MM.1S (cell line): ENCODE measurements at regions not wholly inside any gene's neighbourhood (a gene's known extent, or its start where the extent isn't known, plus 50 kb on each side); places are given as distances from the start of the nearest gene placed in this dataset.
"Not testable (repeated sequence)": the region's sequence is repeated elsewhere in the genome, so short reads cannot be mapped to it uniquely, and the experiment has no call there.

ENCODE experiments used
- DNase-seq: peaks from one replicate; pipeline ENCODE4 v3.0.0-alpha.2; 2015
- H2AFZ ChIP-seq: fragments of 300-600 bp; sonication (generic); 2 replicates; pipeline ENCODE4 v1.6.0; 2016; ENCODE audit warnings: antibody characterized with exemption, low read length
- H3F3A ChIP-seq: fragments of 300-600 bp; sonication (generic); 2 replicates; pipeline ENCODE4 v1.6.1; 2016; ENCODE audit warnings: mild to moderate bottlenecking, antibody characterized with exemption, low read length, moderate library complexity, mixed read lengths; ENCODE audit not compliant: insufficient read depth
- H3K27ac ChIP-seq: fragments of 300-600 bp; sonication (generic); 2 replicates; pipeline ENCODE4 v1.5.1; 2016; ENCODE audit warnings: mild to moderate bottlenecking, low read length
- H3K27me3 ChIP-seq: fragments of 300-600 bp; sonication (generic); replicated peaks from 2 replicates; pipeline ENCODE4 v1.6.0; 2016; ENCODE audit warnings: low read length; ENCODE audit not compliant: insufficient read depth
- H3K36me3 ChIP-seq: fragments of 300-600 bp; sonication (generic); replicated peaks from 2 replicates; pipeline ENCODE4 v1.6.1; 2016; ENCODE audit warnings: mild to moderate bottlenecking, low read length, mixed read lengths; ENCODE audit not compliant: insufficient read depth
- H3K4me1 ChIP-seq: fragments of 300-600 bp; sonication (generic); 2 replicates; pipeline ENCODE4 v1.6.1; 2016; ENCODE audit warnings: low read length, mixed read lengths
- H3K4me2 ChIP-seq: fragments of 300-600 bp; sonication (generic); 2 replicates; pipeline ENCODE4 v1.6.0; 2016; ENCODE audit warnings: low read depth, low read length
- H3K4me3 ChIP-seq: fragments of 300-600 bp; sonication (generic); 2 replicates; pipeline ENCODE4 v1.5.1; 2016; ENCODE audit warnings: low read length, mixed read lengths
- H3K79me2 ChIP-seq: fragments of 300-600 bp; sonication (generic); 2 replicates; pipeline ENCODE4 v1.6.1; 2016; ENCODE audit warnings: mixed run types, low read length, mixed read lengths
- H3K9ac ChIP-seq: fragments of 300-600 bp; sonication (generic); 2 replicates; pipeline ENCODE4 v1.6.1; 2016; ENCODE audit warnings: low read length, mixed read lengths
- H3K9me2 ChIP-seq: fragments of 300-600 bp; sonication (generic); replicated peaks from 2 replicates; pipeline ENCODE4 v1.6.1; 2016; ENCODE audit warnings: mild to moderate bottlenecking, low read length, mixed read lengths; ENCODE audit not compliant: insufficient read depth
- H3K9me3 ChIP-seq: fragments of 300-600 bp; sonication (generic); replicated peaks from 2 replicates; pipeline ENCODE4 v1.6.1; 2016; ENCODE audit warnings: mild to moderate bottlenecking, low read length, mixed read lengths; ENCODE audit not compliant: insufficient read depth
- H4K20me1 ChIP-seq: fragments of 300-600 bp; sonication (generic); 2 replicates; pipeline ENCODE4 v1.6.1; 2016; ENCODE audit warnings: mild to moderate bottlenecking, low read length, moderate library complexity, mixed read lengths; ENCODE audit not compliant: insufficient read depth
- CTCF ChIP-seq: fragments of 300-600 bp; sonication (generic); IDR thresholded peaks from 2 replicates; pipeline ENCODE4 v1.5.1; 2016; ENCODE audit warnings: antibody characterized with exemption, low read length, mixed read lengths
- EZH2 ChIP-seq: fragments of 300-600 bp; sonication (generic); optimal IDR thresholded peaks from 2 replicates; pipeline ENCODE3; 2017; ENCODE audit warnings: low read depth, mild to moderate bottlenecking, antibody characterized with exemption, low read length, mixed read lengths
- EZH2phosphoT487 ChIP-seq: fragments of 300-600 bp; sonication (generic); IDR thresholded peaks from 2 replicates; pipeline ENCODE4 v1.6.1; 2018; ENCODE audit warnings: antibody characterized with exemption, low read length

GRCh38 chr2:217580407-217580806 is 422.4 kb downstream of the TNS1 start:
- not testable (repeated sequence) for H3K9ac ChIP-seq, H3K9me2 ChIP-seq, H3K4me1 ChIP-seq, H4K20me1 ChIP-seq, H3K79me2 ChIP-seq, DNase-seq, H3K27ac ChIP-seq, H3K4me3 ChIP-seq, H3K9me3 ChIP-seq, H3K36me3 ChIP-seq, H3F3A ChIP-seq, H2AFZ ChIP-seq, H3K27me3 ChIP-seq, H3K4me2 ChIP-seq

DNA sequence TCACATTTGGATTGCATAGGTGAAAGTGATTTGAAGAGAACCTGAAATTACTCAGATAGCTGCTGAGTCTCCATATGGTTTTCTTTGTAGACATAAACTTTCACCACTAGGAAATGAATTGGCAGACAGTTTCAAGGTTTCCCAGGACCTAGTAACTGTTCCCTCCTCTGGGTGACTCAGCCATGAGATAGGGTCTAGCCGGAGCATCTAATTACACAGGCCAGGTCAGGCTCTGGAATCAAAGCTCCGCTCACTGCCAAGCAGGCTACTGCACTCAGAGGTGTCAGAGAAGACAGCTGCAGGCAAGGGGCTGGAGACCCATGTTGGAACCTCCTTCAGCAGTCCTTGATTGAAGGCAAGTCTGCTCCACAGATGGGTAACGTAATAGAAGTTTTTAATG is 429.2 kb downstream of the TNS1 start:
- H2AFZ ChIP-seq: no peak overlapping the region
- H4K20me1 ChIP-seq: no peaks in the 10 kb centered on the region
- no peaks in the 10 kb centered on the region for H3K9me2 ChIP-seq
- no peaks in the 10 kb centered on the region for H3K9me3 ChIP-seq
- H3K9ac ChIP-seq: no peak overlapping the region
- H3K4me1 ChIP-seq: no peaks in the 10 kb centered on the region
- H3K27ac ChIP-seq: no peak overlapping the region
- H3K79me2 ChIP-seq: no peaks in the 10 kb centered on the region
- DNase-seq: no peak
- no peak overlapping the region for H3K4me3 ChIP-seq
- no peak overlapping the region for H3K4me2 ChIP-seq
- H3K36me3 ChIP-seq: no peaks in the 10 kb centered on the region
- TF ChIP-seq CTCF (no peak), EZH2 (no peak), EZH2phosphoT487 (no peak)
- no peaks in the 10 kb centered on the region for H3F3A ChIP-seq
- H3K27me3 ChIP-seq: no peaks in the 10 kb centered on the region

- no peaks in the 10 kb centered on the region for H3K4me1 ChIP-seq
- H2AFZ ChIP-seq: no peak overlapping the region
- no peaks in the 10 kb centered on the region for H4K20me1 ChIP-seq
- H3K4me3 ChIP-seq: no peak overlapping the region
- no peaks in the 10 kb centered on the region for H3K9me2 ChIP-seq
- H3K27ac ChIP-seq: no peak overlapping the region
- no peak overlapping the region for H3K9ac ChIP-seq
- H3K36me3 ChIP-seq: no peaks in the 10 kb centered on the region
- H3K79me2 ChIP-seq: no peaks in the 10 kb centered on the region
- no peaks in the 10 kb centered on the region for H3K27me3 ChIP-seq
- no peaks in the 10 kb centered on the region for H3K9me3 ChIP-seq
- TF ChIP-seq EZH2phosphoT487 (no peak), CTCF (no peak), EZH2 (no peak)
- no peak overlapping the region for H3K4me2 ChIP-seq
- no peaks in the 10 kb centered on the region for H3F3A ChIP-seq
- DNase-seq: no peak
Measured at GRCh38 chr2:217570394-217570793, 432.4 kb downstream of the TNS1 start.

GRCh38 chr2:217568289-217568971 is 434.4 kb downstream of the TNS1 start:
- Histone ChIP-seq H3K36me3 (no peaks in the 10 kb centered on the region), H3K27ac (no peak overlapping the region), H3K9ac (no peak overlapping the region), H3K9me2 (no peaks in the 10 kb centered on the region), H3K4me3 (no peak overlapping the region), H4K20me1 (no peaks in the 10 kb centered on the region), H2AFZ (no peak overlapping the region), H3K4me1 (no peaks in the 10 kb centered on the region), H3K79me2 (no peaks in the 10 kb centered on the region), H3K27me3 (no peaks in the 10 kb centered on the region), H3F3A (no peaks in the 10 kb centered on the region), H3K9me3 (no peaks in the 10 kb centered on the region), H3K4me2 (no peak overlapping the region)
- TF ChIP-seq CTCF: no peak
- DNase-seq: no peak
